Fibroblast of the aortic adventitia (primary cell): ENCODE measurements at regions not wholly inside any gene's neighbourhood (a gene's known extent, or its start where the extent isn't known, plus 50 kb on each side); places are given as distances from the start of the nearest gene placed in this dataset.

ENCODE experiments used
- DNase-seq: peaks from one replicate; pipeline ENCODE4 v3.0.0-alpha.2; 2010; ENCODE audit warnings: low read depth
- H3K4me3 ChIP-seq: 2 replicates; pipeline ENCODE4 v1.5.1; 2011; ENCODE audit warnings: low read depth, mild to moderate bottlenecking, control low read depth, low read length, moderate library complexity
- TF ChIP-seq, protein P1 (sequence below): IDR thresholded peaks from 2 replicates; pipeline ENCODE4 v1.5.1; 2011; ENCODE audit warnings: mild to moderate bottlenecking, low read length, control low read depth, inconsistent platforms; ENCODE audit not compliant: insufficient read depth

DNA sequence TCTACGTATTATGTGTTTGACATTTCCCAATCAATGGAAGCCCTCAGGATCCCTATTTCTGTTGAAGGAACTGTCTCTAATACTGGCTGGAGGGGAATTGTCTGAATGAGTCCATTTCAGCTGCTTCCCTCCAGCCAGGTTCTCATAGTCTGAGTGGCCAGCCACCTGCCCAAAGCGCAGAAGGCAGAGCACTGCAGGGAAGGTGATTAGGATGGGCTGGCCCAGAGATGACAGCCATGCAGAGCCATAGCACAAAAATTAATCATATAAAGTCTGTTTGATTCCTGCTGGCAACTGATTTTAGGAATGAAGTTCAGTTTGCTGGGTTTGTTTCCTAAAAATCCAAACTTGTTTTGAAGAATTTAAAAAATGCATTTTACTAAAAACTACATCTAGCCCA is 327.1 kb downstream of the ETAA1 start:
- TF ChIP-seq, protein P1, sequence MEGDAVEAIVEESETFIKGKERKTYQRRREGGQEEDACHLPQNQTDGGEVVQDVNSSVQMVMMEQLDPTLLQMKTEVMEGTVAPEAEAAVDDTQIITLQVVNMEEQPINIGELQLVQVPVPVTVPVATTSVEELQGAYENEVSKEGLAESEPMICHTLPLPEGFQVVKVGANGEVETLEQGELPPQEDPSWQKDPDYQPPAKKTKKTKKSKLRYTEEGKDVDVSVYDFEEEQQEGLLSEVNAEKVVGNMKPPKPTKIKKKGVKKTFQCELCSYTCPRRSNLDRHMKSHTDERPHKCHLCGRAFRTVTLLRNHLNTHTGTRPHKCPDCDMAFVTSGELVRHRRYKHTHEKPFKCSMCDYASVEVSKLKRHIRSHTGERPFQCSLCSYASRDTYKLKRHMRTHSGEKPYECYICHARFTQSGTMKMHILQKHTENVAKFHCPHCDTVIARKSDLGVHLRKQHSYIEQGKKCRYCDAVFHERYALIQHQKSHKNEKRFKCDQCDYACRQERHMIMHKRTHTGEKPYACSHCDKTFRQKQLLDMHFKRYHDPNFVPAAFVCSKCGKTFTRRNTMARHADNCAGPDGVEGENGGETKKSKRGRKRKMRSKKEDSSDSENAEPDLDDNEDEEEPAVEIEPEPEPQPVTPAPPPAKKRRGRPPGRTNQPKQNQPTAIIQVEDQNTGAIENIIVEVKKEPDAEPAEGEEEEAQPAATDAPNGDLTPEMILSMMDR, result no peak
- H3K4me3 ChIP-seq, result no peak overlapping the region
- DNase-seq, result no peak

DNA sequence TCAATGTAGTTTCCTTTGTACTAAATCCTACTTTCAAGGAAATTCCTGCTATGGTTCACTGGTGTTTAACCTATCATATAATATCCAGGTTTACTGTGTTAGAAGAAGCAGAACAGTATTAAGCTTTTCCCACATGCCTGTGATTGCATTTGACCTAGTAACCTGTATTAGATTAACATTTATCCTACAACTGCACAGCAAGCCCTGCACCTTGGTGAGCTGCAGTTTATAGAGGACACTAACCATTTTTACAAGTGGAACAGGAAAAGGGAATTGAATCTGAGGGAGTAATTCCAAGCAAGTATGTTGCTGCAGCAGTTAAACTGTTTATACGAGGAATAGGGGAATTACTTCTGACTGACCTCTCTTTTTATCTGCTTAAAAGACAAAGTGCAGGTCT is 328.6 kb downstream of the ETAA1 start:
- no peak for DNase-seq
- no peak overlapping the region for H3K4me3 ChIP-seq
- TF ChIP-seq, protein P1, result no peak

DNA sequence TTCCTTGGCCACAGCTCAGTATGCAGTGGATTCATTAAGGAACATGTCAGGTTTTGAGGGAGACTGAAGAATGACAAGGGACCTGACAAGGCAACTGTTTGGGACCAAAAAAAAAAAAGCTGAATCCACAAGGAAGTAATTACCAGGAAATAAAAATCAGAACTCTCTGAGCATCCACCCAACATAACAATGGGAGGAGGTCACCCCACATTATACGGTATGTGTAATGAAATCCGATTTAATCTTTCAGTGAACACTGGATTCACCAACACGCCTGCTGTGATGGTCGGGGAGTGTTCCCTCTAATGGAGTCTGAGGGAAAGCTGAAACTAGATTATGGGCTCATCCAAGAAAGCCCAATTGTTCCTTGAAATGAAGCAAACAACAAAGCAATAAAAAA is 329.3 kb downstream of the ETAA1 start:
- DNase-seq, result no peak
- TF ChIP-seq, protein P1, result no peak
- H3K4me3 ChIP-seq, result no peak overlapping the region

DNA sequence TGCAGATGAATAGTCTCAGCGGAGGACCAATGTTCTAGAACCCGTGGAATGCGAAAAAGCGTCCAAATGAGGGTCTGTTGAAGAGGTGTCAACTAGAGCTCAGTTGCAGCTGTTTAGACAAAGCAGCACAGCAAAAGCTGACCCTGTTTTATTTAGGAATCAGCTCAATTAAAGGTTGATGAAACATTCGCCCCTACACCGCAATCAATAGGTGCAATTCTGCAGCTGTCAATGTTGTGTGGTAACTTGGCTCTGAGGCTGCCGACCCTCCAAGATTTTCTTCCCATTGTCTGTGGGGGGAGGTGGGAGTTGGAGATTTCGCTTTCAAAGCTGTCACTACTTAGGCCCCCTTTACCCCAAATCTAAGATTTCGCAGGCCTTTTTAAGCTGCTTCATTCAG is 330.0 kb downstream of the ETAA1 start:
- H3K4me3 ChIP-seq, result no peak overlapping the region
- no peak for DNase-seq
- TF ChIP-seq, protein P1, result no peak

DNA sequence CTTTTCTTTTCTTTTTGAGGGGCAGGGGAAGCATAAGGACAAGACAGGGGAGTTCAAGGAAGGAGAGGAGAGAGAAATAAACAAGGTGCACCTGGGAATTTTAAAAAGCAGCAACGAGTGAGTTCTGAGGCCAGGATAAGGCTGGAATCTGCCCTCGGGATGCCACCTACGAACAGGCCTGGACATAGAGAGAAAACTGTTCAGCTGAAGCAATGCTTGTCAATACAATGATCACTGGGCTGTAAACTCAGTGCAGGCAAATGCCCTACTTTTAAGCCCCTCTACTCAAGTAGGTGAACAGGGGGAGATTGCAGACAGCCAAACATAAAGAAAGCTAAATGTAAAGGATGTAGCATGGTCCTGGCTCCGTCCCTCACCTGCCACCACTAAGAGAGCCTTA is 330.5 kb downstream of the ETAA1 start:
- TF ChIP-seq, protein P1, result no peak
- no peak for DNase-seq
- no peak overlapping the region for H3K4me3 ChIP-seq

DNA sequence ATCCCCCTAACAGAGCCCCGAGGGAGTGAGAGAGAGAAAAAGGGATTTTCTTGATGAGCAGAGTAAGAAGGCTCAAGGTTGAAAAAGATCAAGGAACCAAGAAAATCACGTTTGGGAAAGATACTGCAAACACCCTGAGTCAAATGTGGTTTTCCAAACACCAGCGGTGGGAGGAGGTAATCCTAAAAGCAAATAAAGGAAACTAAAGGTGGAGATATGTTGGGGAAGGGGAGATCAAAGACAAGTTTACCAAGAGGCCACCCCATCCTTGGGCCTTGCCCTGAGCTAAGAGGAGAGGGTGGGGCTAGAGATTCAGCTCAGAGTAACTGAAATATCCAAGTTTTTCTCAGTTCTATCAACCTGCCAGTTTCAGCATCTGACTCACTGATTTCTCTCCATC is 332.3 kb downstream of the ETAA1 start:
- no peak overlapping the region for H3K4me3 ChIP-seq
- no peak for DNase-seq
- TF ChIP-seq, protein P1, result no peak

DNA sequence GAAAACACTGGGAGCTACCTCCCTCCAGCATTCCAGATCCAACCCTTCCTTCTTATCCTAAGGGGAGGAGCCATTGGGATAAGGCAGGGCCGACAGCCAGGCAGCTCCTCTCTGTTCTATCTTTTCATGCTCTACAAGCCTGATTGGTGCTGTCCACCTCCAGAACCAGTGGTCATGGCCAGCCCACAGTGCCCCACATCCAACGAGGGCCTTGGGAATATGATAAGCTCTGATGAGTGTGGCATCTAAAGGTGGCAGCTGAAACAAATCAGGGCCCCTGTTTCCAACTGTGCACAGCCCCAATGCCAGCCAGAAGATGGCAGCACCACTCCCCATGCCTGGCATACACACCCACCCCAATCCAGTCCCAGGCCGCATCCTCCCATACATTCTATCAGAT is 329.3 kb downstream of the C1D start:
- TF ChIP-seq, protein P1, result peak; percentile 38
- no peak overlapping the region for H3K4me3 ChIP-seq
- peak; percentile 14 for DNase-seq
